ENCODE measurements at regions not wholly inside any gene's neighbourhood (a gene's known extent, or its start where the extent isn't known, plus 50 kb on each side); places are given as distances from the start of the nearest gene placed in this dataset.

GRCh38 chr18:25669741-25670140 lies 317.8 kb upstream of the ZNF521 start:
- H3K4me3 ChIP-seq (ENCODE audit: low read length) = no peak overlapping the region
- H3K36me3 ChIP-seq (ENCODE audit: control insufficient read depth, insufficient read depth, low read length) = no peaks in the 10 kb centered on the region
- WGBS (ENCODE audit: insufficient coverage) = 43% methylated on average over 1 of the region's 3 CpGs
- H3K9me3 ChIP-seq (replicated peaks; ENCODE audit: control insufficient read depth, low read depth, low read length) = peaks cover 4% of the 10 kb centered on the region
- no peak for DNase-seq
- H3K27ac ChIP-seq (ENCODE audit: low read length) = no peak overlapping the region
- no peaks in the 10 kb centered on the region for H3K27me3 ChIP-seq (ENCODE audit: control insufficient read depth, insufficient read depth, low read length)
- no peaks in the 10 kb centered on the region for H3K4me1 ChIP-seq (ENCODE audit: control insufficient read depth, insufficient read depth, low read length)

DNA sequence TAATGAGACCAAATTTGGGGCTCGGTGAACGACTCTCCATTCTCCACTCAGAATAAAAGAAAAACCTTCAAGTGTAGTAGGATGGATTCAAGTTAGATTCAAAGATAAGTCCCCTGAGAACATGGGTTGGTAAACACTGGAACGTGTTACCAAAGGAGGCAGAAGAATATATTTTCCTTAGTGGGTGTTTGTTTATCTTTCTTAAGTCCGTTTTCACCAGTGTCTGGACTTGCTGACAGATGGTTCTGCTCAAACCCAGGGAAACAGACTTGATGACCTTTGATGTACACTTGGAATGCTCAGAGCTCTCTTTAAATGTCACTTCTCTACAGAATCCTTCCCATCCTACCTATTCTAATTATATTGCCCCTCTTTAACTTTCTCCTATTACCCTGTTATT lies 310.3 kb upstream of the ZNF521 start:
- Histone ChIP-seq H3K27ac (ENCODE audit: low read length) (no peak overlapping the region), H3K27me3 (ENCODE audit: control insufficient read depth, insufficient read depth, low read length) (no peaks in the 10 kb centered on the region)
- WGBS (ENCODE audit: insufficient coverage) = 27% methylated on average over 2 of the region's 4 CpGs

GRCh38 chr18:25661831-25662230 lies 309.9 kb upstream of the ZNF521 start:
- Histone ChIP-seq H3K36me3 (ENCODE audit: control insufficient read depth, insufficient read depth, low read length) (no peaks in the 10 kb centered on the region), H3K4me3 (ENCODE audit: low read length) (no peak overlapping the region), H3K27me3 (ENCODE audit: control insufficient read depth, insufficient read depth, low read length) (no peaks in the 10 kb centered on the region), H3K4me1 (ENCODE audit: control insufficient read depth, insufficient read depth, low read length) (no peaks in the 10 kb centered on the region), H3K27ac (ENCODE audit: low read length) (no peak overlapping the region), H3K9me3 (replicated peaks; ENCODE audit: control insufficient read depth, low read depth, low read length) (no peaks in the 10 kb centered on the region)
- 0% methylated on average over 1 of the region's 6 CpGs for WGBS (ENCODE audit: insufficient coverage)
- DNase-seq = no peak

More for the DNA sequence above, 310.3 kb upstream of the ZNF521 start:
- no peak overlapping the region for H3K4me3 ChIP-seq (ENCODE audit: low read length)
- H3K4me1 ChIP-seq (ENCODE audit: control insufficient read depth, insufficient read depth, low read length) = no peaks in the 10 kb centered on the region
- H3K9me3 ChIP-seq (replicated peaks; ENCODE audit: control insufficient read depth, low read depth, low read length) = no peaks in the 10 kb centered on the region
- no peaks in the 10 kb centered on the region for H3K36me3 ChIP-seq (ENCODE audit: control insufficient read depth, insufficient read depth, low read length)
- DNase-seq = no peak

GRCh38 chr18:25659541-25659940 lies 307.6 kb upstream of the ZNF521 start:
- DNase-seq = no peak
- Histone ChIP-seq H3K27me3 (ENCODE audit: control insufficient read depth, insufficient read depth, low read length) (no peaks in the 10 kb centered on the region), H3K9me3 (replicated peaks; ENCODE audit: control insufficient read depth, low read depth, low read length) (no peaks in the 10 kb centered on the region), H3K4me1 (ENCODE audit: control insufficient read depth, insufficient read depth, low read length) (no peaks in the 10 kb centered on the region), H3K36me3 (ENCODE audit: control insufficient read depth, insufficient read depth, low read length) (no peaks in the 10 kb centered on the region), H3K27ac (ENCODE audit: low read length) (no peak overlapping the region), H3K4me3 (ENCODE audit: low read length) (no peak overlapping the region)
- 95% methylated on average over 3 of the region's 6 CpGs for WGBS (ENCODE audit: insufficient coverage)

DNA sequence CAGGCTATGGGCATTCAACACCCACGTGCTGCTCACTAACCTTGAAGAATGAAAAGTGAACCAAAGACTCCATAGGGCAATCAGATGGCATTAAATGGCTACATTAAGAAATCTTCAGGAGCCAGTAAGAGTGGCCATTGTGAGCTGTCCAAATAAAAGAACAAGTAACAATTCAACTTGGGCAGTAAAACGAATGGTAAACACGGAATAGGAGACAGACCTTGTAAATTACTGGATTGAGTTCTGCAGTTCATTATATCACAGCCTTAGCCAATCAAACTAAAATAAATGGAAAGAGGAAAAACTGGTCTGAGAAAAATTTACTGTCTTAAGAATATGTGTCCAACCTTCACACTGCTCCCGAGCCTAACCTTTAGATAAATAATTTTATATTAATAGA lies 306.5 kb upstream of the ZNF521 start:
- H3K9me3 ChIP-seq (replicated peaks; ENCODE audit: control insufficient read depth, low read depth, low read length) = no peaks in the 10 kb centered on the region
- H3K27ac ChIP-seq (ENCODE audit: low read length) = no peak overlapping the region
- no peaks in the 10 kb centered on the region for H3K4me1 ChIP-seq (ENCODE audit: control insufficient read depth, insufficient read depth, low read length)
- H3K27me3 ChIP-seq (ENCODE audit: control insufficient read depth, insufficient read depth, low read length) = no peaks in the 10 kb centered on the region
- no peak for DNase-seq
- H3K4me3 ChIP-seq (ENCODE audit: low read length) = no peak overlapping the region
- 60% methylated on average over 1 of the region's 4 CpGs for WGBS (ENCODE audit: insufficient coverage)
- no peaks in the 10 kb centered on the region for H3K36me3 ChIP-seq (ENCODE audit: control insufficient read depth, insufficient read depth, low read length)

- Histone ChIP-seq H3K27me3 (ENCODE audit: control insufficient read depth, insufficient read depth, low read length) (no peaks in the 10 kb centered on the region), H3K4me3 (ENCODE audit: low read length) (no peak overlapping the region), H3K4me1 (ENCODE audit: control insufficient read depth, insufficient read depth, low read length) (peaks cover 18% of the 10 kb centered on the region), H3K36me3 (ENCODE audit: control insufficient read depth, insufficient read depth, low read length) (no peaks in the 10 kb centered on the region), H3K9me3 (replicated peaks; ENCODE audit: control insufficient read depth, low read depth, low read length) (no peaks in the 10 kb centered on the region), H3K27ac (ENCODE audit: low read length) (no peak overlapping the region)
- no CpG with 5 or more reads among the region's 1 CpG for WGBS (ENCODE audit: insufficient coverage)
- DNase-seq = no peak
Observed at GRCh38 chr18:25651553-25651952, 299.6 kb upstream of the ZNF521 start.

GRCh38 chr18:25650201-25650941 lies 298.4 kb upstream of the ZNF521 start:
- Histone ChIP-seq H3K36me3 (ENCODE audit: control insufficient read depth, insufficient read depth, low read length) (no peaks in the 10 kb centered on the region), H3K27ac (ENCODE audit: low read length) (no peak overlapping the region), H3K27me3 (ENCODE audit: control insufficient read depth, insufficient read depth, low read length) (no peaks in the 10 kb centered on the region), H3K4me3 (ENCODE audit: low read length) (no peak overlapping the region), H3K4me1 (ENCODE audit: control insufficient read depth, insufficient read depth, low read length) (peaks cover 18% of the 10 kb centered on the region), H3K9me3 (replicated peaks; ENCODE audit: control insufficient read depth, low read depth, low read length) (no peaks in the 10 kb centered on the region)
- no CpG with 5 or more reads among the region's 4 CpGs for WGBS (ENCODE audit: insufficient coverage)
- DNase-seq = peak; percentile 30

DNA sequence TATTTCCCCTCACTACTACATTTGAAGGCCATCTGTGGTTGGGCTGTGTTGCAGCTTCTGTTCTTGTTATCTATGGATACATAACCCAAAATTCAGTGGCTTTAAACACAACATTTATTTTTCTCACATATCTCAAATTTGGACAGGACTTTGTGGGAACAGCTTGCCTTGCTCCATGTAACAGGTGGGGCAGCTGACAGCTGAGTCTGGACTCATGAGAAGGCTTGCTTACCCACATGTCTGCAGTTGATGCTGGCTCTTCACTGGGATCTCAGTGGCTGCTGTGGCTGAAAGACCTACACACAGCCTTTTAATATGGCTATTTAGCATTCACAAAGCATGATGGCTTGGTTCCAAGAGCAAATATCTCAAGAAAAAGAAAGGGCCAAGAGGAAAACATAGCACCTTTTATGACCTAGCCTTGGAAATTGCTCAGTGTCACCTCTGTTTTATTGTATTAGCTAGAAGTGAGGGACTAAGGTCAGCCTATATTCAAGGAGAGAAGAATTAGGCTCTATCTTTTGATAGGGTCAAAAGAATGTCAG lies 296.8 kb upstream of the ZNF521 start:
- peaks cover 18% of the 10 kb centered on the region for H3K4me1 ChIP-seq (ENCODE audit: control insufficient read depth, insufficient read depth, low read length)
- H3K36me3 ChIP-seq (ENCODE audit: control insufficient read depth, insufficient read depth, low read length) = no peaks in the 10 kb centered on the region
- H3K27me3 ChIP-seq (ENCODE audit: control insufficient read depth, insufficient read depth, low read length) = no peaks in the 10 kb centered on the region
- H3K9me3 ChIP-seq (replicated peaks; ENCODE audit: control insufficient read depth, low read depth, low read length) = no peaks in the 10 kb centered on the region
- peak; percentile 75 for DNase-seq
- no peak overlapping the region for H3K4me3 ChIP-seq (ENCODE audit: low read length)
- H3K27ac ChIP-seq (ENCODE audit: low read length) = no peak overlapping the region

DNA sequence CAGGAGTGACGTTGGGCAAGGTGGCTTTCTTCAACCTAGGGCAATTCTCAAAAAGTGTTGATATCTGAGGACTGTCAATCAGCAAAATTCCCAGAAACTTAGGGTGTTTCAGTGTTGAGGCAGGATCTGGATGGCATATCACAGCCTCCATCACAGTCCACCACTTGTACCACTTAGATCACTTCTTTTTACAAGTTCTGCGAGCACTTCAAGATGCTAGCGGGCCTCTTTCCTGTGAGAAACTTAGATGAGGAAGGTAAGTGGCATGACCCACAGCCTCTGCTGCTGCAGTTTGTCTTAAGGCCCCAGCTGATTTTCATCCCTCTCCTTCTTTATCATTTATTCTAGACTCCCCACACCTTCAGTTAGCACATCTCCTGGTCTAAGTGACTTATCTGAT lies 295.4 kb upstream of the ZNF521 start:
- H3K4me3 ChIP-seq (ENCODE audit: low read length) = no peak overlapping the region
- H3K27me3 ChIP-seq (ENCODE audit: control insufficient read depth, insufficient read depth, low read length) = no peaks in the 10 kb centered on the region
- no peaks in the 10 kb centered on the region for H3K9me3 ChIP-seq (replicated peaks; ENCODE audit: control insufficient read depth, low read depth, low read length)
- H3K36me3 ChIP-seq (ENCODE audit: control insufficient read depth, insufficient read depth, low read length) = no peaks in the 10 kb centered on the region
- peaks cover 18% of the 10 kb centered on the region for H3K4me1 ChIP-seq (ENCODE audit: control insufficient read depth, insufficient read depth, low read length)
- no CpG with 5 or more reads among the region's 3 CpGs for WGBS (ENCODE audit: insufficient coverage)
- H3K27ac ChIP-seq (ENCODE audit: low read length) = no peak overlapping the region
- no peak for DNase-seq

GRCh38 chr18:25646971-25647370 lies 295.0 kb upstream of the ZNF521 start:
- Histone ChIP-seq H3K36me3 (ENCODE audit: control insufficient read depth, insufficient read depth, low read length) (no peaks in the 10 kb centered on the region), H3K9me3 (replicated peaks; ENCODE audit: control insufficient read depth, low read depth, low read length) (no peaks in the 10 kb centered on the region), H3K27ac (ENCODE audit: low read length) (no peak overlapping the region), H3K27me3 (ENCODE audit: control insufficient read depth, insufficient read depth, low read length) (no peaks in the 10 kb centered on the region), H3K4me1 (ENCODE audit: control insufficient read depth, insufficient read depth, low read length) (peaks cover 18% of the 10 kb centered on the region), H3K4me3 (ENCODE audit: low read length) (no peak overlapping the region)
- DNase-seq = no peak

DNA sequence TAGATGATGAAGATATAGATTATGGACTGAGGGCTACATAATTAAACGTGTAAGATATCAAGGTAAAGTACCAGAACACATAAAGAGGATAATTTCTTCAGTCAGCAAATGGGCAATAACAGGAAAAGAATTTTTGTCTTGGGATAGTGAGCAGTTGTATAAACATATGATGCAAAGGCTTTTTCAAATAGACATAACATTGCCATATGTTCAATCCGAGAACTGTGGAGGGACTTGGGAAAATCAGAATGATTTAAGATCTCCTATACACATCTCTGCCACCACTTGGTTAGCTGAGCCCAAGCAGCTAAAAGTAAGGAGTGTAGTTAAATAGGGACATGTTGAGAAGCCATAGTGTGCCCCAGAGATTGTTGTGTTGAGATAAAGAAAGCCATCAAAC lies 287.6 kb upstream of the ZNF521 start:
- H3K4me1 ChIP-seq (ENCODE audit: control insufficient read depth, insufficient read depth, low read length) = peaks cover 3% of the 10 kb centered on the region
- H3K4me3 ChIP-seq (ENCODE audit: low read length) = no peak overlapping the region
- H3K27ac ChIP-seq (ENCODE audit: low read length) = no peak overlapping the region
- H3K9me3 ChIP-seq (replicated peaks; ENCODE audit: control insufficient read depth, low read depth, low read length) = no peaks in the 10 kb centered on the region
- no peaks in the 10 kb centered on the region for H3K36me3 ChIP-seq (ENCODE audit: control insufficient read depth, insufficient read depth, low read length)
- DNase-seq = no peak
- no CpG with 5 or more reads among the region's 2 CpGs for WGBS (ENCODE audit: insufficient coverage)
- H3K27me3 ChIP-seq (ENCODE audit: control insufficient read depth, insufficient read depth, low read length) = no peaks in the 10 kb centered on the region
